Brain microvascular endothelial cell (primary cell): ENCODE measurements at regions not wholly inside any gene's neighbourhood (a gene's known extent, or its start where the extent isn't known, plus 50 kb on each side); places are given as distances from the start of the nearest gene placed in this dataset.

Experiments used
- DNase-seq: peaks from one replicate; pipeline ENCODE4 v3.0.0-alpha.2; 2020
- H3K27ac ChIP-seq: fragments of 250-450 bp; sonication (Bioruptor Pico); 2 replicates; pipeline ENCODE4 v1.5.1; 2020; ENCODE audit warnings: mild to moderate bottlenecking, moderate library complexity
- H3K27me3 ChIP-seq: fragments of 250-450 bp; sonication (Bioruptor Pico); replicated peaks from 2 replicates; pipeline ENCODE4 v1.5.1; 2020; ENCODE audit warnings: mild to moderate bottlenecking
- H3K36me3 ChIP-seq: fragments of 250-450 bp; sonication (Bioruptor Pico); replicated peaks from 2 replicates; pipeline ENCODE4 v1.5.1; 2020; ENCODE audit warnings: mild to moderate bottlenecking
- H3K4me3 ChIP-seq: 2 replicates; pipeline ENCODE4 v1.5.1; 2011; ENCODE audit warnings: low read depth, mild to moderate bottlenecking, control low read depth, low read length, moderate library complexity
- in situ Hi-C: cut with HindIII; loops from 2 replicates; pipeline ENCODE4 v1.10.0; 2017; ENCODE audit warnings: low sequenced_read_pairs, low pct_ligation_motif_present
- TF ChIP-seq, protein P1 (sequence below): IDR thresholded peaks from 2 replicates; pipeline ENCODE4 v1.5.1; 2011; ENCODE audit warnings: low read depth, mild to moderate bottlenecking, moderate library complexity, low read length, control low read depth, inconsistent platforms; ENCODE audit errors: missing control alignments

DNA sequence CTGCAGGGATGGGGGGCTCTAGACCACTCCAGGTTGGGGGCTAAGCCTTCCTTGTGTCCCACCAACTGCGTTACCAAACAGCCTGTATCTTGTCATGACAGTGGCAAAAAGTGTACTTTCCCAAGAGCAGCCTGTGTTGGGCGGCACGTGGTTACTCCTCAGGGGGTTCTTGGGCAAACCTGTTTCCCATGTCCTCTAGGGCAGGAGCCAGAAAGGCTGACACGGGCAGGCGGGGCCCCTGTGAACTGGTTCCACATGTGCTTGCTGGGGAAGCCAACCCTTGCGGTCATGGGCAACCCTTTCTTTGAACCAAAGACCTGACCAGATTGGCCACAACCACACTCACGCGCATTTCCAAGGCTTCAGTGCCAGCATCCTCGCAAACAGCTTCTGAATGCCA is 228.5 kb downstream of the RBFOX3 start:
- no peak overlapping the region for H3K27ac ChIP-seq
- no peaks in the 10 kb centered on the region for H3K36me3 ChIP-seq
- H3K4me3 ChIP-seq: no peak overlapping the region
- TF ChIP-seq, protein P1, sequence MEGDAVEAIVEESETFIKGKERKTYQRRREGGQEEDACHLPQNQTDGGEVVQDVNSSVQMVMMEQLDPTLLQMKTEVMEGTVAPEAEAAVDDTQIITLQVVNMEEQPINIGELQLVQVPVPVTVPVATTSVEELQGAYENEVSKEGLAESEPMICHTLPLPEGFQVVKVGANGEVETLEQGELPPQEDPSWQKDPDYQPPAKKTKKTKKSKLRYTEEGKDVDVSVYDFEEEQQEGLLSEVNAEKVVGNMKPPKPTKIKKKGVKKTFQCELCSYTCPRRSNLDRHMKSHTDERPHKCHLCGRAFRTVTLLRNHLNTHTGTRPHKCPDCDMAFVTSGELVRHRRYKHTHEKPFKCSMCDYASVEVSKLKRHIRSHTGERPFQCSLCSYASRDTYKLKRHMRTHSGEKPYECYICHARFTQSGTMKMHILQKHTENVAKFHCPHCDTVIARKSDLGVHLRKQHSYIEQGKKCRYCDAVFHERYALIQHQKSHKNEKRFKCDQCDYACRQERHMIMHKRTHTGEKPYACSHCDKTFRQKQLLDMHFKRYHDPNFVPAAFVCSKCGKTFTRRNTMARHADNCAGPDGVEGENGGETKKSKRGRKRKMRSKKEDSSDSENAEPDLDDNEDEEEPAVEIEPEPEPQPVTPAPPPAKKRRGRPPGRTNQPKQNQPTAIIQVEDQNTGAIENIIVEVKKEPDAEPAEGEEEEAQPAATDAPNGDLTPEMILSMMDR: no peak
- in situ Hi-C loops: no loop called here
- no peak for DNase-seq
- no peaks in the 10 kb centered on the region for H3K27me3 ChIP-seq

DNA sequence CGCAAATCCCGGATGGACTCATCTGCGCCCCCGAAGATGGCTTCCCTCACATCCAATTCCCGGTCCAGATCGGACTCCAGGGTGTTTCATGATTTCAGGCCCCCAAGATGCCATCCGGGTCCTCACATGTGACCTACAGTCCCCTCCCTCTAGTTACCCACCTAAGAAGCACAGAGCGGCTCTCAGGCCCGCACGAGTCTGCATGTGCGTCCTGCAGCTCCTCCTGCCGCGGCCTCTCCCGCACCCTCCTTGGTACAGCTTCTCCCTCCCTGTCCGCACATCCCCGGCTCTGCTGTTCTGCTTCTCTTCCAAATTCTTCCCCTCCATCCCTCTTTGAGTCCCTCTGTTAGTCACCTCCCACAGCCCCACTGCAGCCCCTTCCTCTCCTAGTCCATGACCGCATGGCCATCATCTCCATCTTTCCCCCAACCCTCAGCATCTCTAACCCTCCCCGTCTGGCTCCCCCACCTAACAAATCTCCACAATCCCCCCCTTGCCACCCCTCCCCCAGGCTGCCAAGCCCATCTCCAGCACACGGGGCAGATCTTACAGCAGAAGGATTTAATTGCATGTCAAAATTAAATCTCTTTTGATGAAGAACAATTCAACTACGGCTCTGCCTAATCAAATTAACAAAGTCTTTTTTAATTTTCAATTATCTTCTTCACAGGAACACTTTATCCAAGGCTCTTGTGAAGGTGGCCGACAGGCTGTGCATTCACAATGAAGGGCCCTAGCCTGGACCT is 231.0 kb downstream of the RBFOX3 start:
- no peaks in the 10 kb centered on the region for H3K27me3 ChIP-seq

DNA sequence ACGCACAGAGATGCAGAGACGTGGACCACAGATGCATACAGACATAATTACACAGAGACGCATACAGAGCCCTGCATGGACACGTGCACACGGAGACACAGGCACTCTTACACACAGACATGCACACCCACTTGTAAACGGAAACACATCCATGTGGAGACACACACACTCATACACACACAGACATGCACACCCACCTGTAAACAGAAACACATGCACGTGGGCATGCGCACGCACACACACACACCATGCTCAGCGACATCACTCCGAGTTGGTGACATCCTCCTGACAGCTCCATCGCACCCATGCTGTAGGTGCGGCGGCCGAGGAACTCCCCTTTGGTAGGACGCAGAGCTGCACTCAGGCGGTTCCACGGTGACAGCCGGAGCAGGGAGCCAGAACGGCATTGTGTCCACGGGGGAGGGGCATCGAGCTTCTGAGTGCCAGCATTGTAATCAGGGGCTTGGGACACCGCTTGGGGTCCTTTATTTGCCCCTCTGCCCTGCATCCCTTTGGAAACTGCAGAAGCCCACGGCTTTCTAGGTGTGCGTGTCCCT is 233.5 kb downstream of the RBFOX3 start:
- TF ChIP-seq, protein P1: no peak
- DNase-seq: no peak
- H3K27ac ChIP-seq: no peak overlapping the region
- H3K36me3 ChIP-seq: no peaks in the 10 kb centered on the region
- H3K4me3 ChIP-seq: no peak overlapping the region
- in situ Hi-C loops: no loop called here
- no peaks in the 10 kb centered on the region for H3K27me3 ChIP-seq

More for the DNA sequence above, 231.0 kb downstream of the RBFOX3 start:
- in situ Hi-C loops: no loop called here
- DNase-seq: no peak
- TF ChIP-seq, protein P1: no peak
- Histone ChIP-seq H3K4me3 (no peak overlapping the region), H3K27ac (no peak overlapping the region), H3K36me3 (no peaks in the 10 kb centered on the region)

DNA sequence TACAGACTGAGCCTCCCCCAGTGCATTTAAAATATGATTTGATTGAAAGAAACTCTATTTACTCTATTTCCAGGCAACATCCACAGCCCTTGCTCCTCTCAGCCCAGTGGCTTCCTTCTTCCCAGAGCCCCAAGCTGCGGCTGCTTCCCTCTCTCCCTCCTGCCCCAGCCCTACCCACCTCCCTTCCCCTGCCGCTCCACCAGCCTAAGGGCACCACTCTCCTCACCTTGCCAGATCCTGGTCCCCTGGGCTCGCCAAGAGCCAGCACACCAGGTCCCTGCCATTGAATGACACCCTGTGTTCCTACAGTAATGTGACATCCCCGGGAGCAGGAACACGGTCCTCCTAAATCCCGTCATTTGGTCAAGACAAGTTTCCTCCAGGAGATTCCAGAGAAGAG is 236.0 kb downstream of the RBFOX3 start:
- TF ChIP-seq, protein P1: no peak
- Histone ChIP-seq H3K36me3 (no peaks in the 10 kb centered on the region), H3K27me3 (no peaks in the 10 kb centered on the region), H3K4me3 (no peak overlapping the region), H3K27ac (no peak overlapping the region)
- in situ Hi-C loops: no loop called here
- no peak for DNase-seq

DNA sequence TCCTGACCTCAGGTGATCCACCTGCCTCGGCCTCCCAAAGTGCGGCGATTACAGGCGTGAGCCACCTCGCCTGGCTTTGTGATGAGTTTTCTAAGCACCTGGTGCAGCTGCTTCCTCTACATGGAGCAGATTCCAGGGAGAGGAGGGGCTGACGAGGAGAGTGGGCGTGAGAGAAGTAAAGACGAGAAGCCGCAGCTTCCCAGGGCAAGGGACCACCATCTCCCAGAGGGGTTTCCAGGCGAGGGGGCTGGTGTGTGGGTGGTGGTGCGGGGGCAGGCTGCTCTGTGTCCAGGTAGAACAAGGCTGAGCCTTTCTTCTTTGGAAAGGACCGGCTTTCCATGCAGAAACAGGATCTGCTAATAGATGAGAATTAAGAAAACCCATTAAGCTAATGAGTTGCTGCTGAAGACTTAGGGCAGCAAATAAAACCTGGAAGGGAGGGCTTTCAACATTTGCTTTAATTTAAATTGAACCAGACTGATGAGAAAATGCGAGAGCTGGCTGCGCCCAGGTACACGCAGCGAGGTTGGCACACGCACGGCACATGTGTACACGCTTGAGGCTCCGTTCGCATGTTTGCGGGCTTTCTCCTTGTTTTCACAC is 236.7 kb downstream of the RBFOX3 start:
- Histone ChIP-seq H3K27ac (no peak overlapping the region), H3K36me3 (no peaks in the 10 kb centered on the region), H3K27me3 (no peaks in the 10 kb centered on the region), H3K4me3 (no peak overlapping the region)
- TF ChIP-seq, protein P1: no peak
- DNase-seq: no peak
- in situ Hi-C loops: no loop called here
